ENCODE measurements at regions not wholly inside any gene's neighbourhood (a gene's known extent, or its start where the extent isn't known, plus 50 kb on each side); places are given as distances from the start of the nearest gene placed in this dataset.

GRCh38 chr12:64968989-64969819, 144.8 kb downstream of the TBC1D30 start:
- H3K36me3 ChIP-seq, result no peaks in the 10 kb centered on the region
- DNase-seq (no peak), ATAC-seq (no peak)
- no peaks in the 10 kb centered on the region for H3K4me1 ChIP-seq
- no peak for TF ChIP-seq CTCF (IDR thresholded peaks at IDR 0.05)
- H3K4me3 ChIP-seq, result no peak overlapping the region
- intact Hi-C loops (cut with DNase I), result no loop called here
- peaks cover 0 to 7% (median 0%) of the 10 kb centered on the region in 11 donors for H3K9me3 ChIP-seq
- H3K27me3 ChIP-seq, result peaks cover 0 to 9% (median 0%) of the 10 kb centered on the region in 7 donors
- H3K27ac ChIP-seq, result no peak overlapping the region

GRCh38 chr12:64976131-64976530, 145.0 kb downstream of the WIF1 start:
- TF ChIP-seq CTCF (IDR thresholded peaks at IDR 0.05), result no peak
- intact Hi-C loops (cut with DNase I), result no loop called here
- Histone ChIP-seq H3K4me3 (no peak overlapping the region), H3K27ac (no peak overlapping the region), H3K36me3 (no peaks in the 10 kb centered on the region), H3K4me1 (no peaks in the 10 kb centered on the region), H3K9me3 (peaks cover 0 to 20% (median 0%) of the 10 kb centered on the region in 11 donors), H3K27me3 (peaks cover 0 to 2% (median 0%) of the 10 kb centered on the region in 7 donors)
- DNase-seq, result no peak
- ATAC-seq, result no peak

- ATAC-seq, result no peak
- H3K4me3 ChIP-seq, result no peak overlapping the region
- no peaks in the 10 kb centered on the region for H3K36me3 ChIP-seq
- H3K9me3 ChIP-seq, result peaks cover 0 to 24% (median 0%) of the 10 kb centered on the region in 11 donors
- WGBS, 2 donors, result 76 to 78% methylated on average over 3 of the region's 3 CpGs
- H3K27me3 ChIP-seq, result peaks cover 0 to 7% (median 0%) of the 10 kb centered on the region in 7 donors
- intact Hi-C loops (cut with DNase I), result no loop called here
- no peaks in the 10 kb centered on the region for H3K4me1 ChIP-seq
- no peak for DNase-seq
- H3K27ac ChIP-seq, result no peak overlapping the region
- no peak for TF ChIP-seq CTCF (IDR thresholded peaks at IDR 0.05)
Measured at GRCh38 chr12:64983771-64984278, 137.3 kb downstream of the WIF1 start.

GRCh38 chr12:64991121-64991611, 129.9 kb downstream of the WIF1 start:
- no peak for ATAC-seq
- no peak for TF ChIP-seq CTCF (IDR thresholded peaks at IDR 0.05)
- WGBS, 2 donors, result 36 to 49% methylated on average over 2 of the region's 2 CpGs
- Histone ChIP-seq H3K9me3 (peaks cover 0 to 5% (median 0%) of the 10 kb centered on the region in 11 donors), H3K36me3 (no peaks in the 10 kb centered on the region), H3K4me1 (no peaks in the 10 kb centered on the region), H3K4me3 (no peak overlapping the region), H3K27me3 (peaks cover 0 to 5% (median 0%) of the 10 kb centered on the region in 7 donors), H3K27ac (no peak overlapping the region)
- intact Hi-C loops (cut with DNase I), result no loop called here
- no peak for DNase-seq

Measured in heart right ventricle (tissue), 16 donors.